ENCODE measurements at regions not wholly inside any gene's neighbourhood (a gene's known extent, or its start where the extent isn't known, plus 50 kb on each side); places are given as distances from the start of the nearest gene placed in this dataset.

DNA sequence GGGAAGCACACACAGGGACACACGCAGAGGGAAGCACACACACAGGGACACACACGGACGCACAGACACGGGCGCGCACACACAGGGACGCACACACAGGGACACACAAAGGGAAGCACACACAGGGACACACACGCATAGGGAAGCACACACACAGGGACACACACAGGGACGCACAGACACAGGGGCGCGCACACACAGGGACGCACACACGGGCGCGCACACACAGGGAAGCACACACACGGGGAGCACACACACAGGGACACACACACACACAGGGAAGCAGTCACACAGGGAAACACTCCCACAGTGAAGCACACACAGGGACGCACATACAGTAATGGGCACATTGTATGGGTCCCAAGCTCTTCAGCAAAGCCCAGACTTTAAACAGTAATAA is 685.3 kb downstream of the TRIML1 start:
- Mint-ChIP-seq H3K27ac (no peak overlapping the region), H3K9me3 (peaks cover 0 to 11% (median 3%) of the 10 kb centered on the region in 11 donors), H3K4me1 (no peaks in the 10 kb centered on the region), H3K4me3 (no peak overlapping the region), H3K27me3 (no peaks in the 10 kb centered on the region), H3K36me3 (no peaks in the 10 kb centered on the region)
- H3K27ac ChIP-seq (ENCODE audit: low read depth, low read length) = no peak overlapping the region
- H3K36me3 ChIP-seq (ENCODE audit: control insufficient read depth in 2 of 3, insufficient read depth in 3 of 3, low read length in 3 of 3) = no peaks in the 10 kb centered on the region
- no peak for DNase-seq
- no peaks in the 10 kb centered on the region for H3K27me3 ChIP-seq (ENCODE audit: control insufficient read depth in 2 of 2, insufficient read depth in 2 of 2, low read length in 2 of 2)
- H3K4me3 ChIP-seq (ENCODE audit: low read length) = no peak overlapping the region
- no peaks in the 10 kb centered on the region for H3K9me3 ChIP-seq (ENCODE audit: control insufficient read depth in 2 of 3, low read length in 3 of 3)
- ATAC-seq = no peak
- H3K4me1 ChIP-seq (ENCODE audit: control insufficient read depth in 2 of 2, insufficient read depth in 2 of 2, low read length in 2 of 2) = no peaks in the 10 kb centered on the region
- ChIA-PET CTCF (no interaction called here), POLR2A (no interaction called here)
- intact Hi-C loops (cut with micrococcal nuclease) = no loop called here

DNA sequence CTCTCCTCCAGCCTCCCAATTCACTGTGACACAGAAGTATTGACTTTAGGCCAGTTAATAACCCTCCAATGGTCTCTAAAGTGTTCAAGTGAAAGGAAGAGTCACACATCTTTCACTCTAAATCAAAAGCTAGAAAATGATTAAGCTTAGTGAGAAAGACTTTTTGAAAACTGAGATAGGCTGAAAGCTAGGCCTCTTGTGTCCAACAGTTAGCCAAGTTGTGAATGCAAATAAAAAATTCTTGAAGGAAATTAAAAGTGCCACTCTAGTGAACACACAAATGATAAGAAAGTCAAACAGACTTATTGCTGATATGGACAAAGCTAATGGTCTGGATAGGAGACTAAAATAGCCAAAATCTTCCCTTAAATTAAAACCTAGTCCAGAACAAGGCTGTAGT is 687.2 kb downstream of the TRIML1 start:
- POLR2A ChIA-PET = no interaction called here
- Histone ChIP-seq H3K27me3 (ENCODE audit: control insufficient read depth in 2 of 2, insufficient read depth in 2 of 2, low read length in 2 of 2) (no peaks in the 10 kb centered on the region), H3K9me3 (ENCODE audit: control insufficient read depth in 2 of 3, low read length in 3 of 3) (no peaks in the 10 kb centered on the region), H3K36me3 (ENCODE audit: control insufficient read depth in 2 of 3, insufficient read depth in 3 of 3, low read length in 3 of 3) (no peaks in the 10 kb centered on the region), H3K4me3 (ENCODE audit: low read length) (no peak overlapping the region), H3K27ac (ENCODE audit: low read depth, low read length) (no peak overlapping the region), H3K4me1 (ENCODE audit: control insufficient read depth in 2 of 2, insufficient read depth in 2 of 2, low read length in 2 of 2) (no peaks in the 10 kb centered on the region)
- Mint-ChIP-seq H3K4me3 (no peak overlapping the region), H3K36me3 (no peaks in the 10 kb centered on the region), H3K4me1 (no peaks in the 10 kb centered on the region), H3K27ac (no peak overlapping the region), H3K9me3 (peaks cover 0 to 16% (median 5%) of the 10 kb centered on the region in 11 donors), H3K27me3 (no peaks in the 10 kb centered on the region)
- no peak for ATAC-seq
- intact Hi-C loops (cut with micrococcal nuclease) = no loop called here
- CTCF ChIA-PET = no interaction called here
- DNase-seq = no peak

- H3K27me3 Mint-ChIP-seq = no peaks in the 10 kb centered on the region
- ChIA-PET CTCF (no interaction called here), POLR2A (no interaction called here)
- Histone ChIP-seq H3K27ac (ENCODE audit: low read depth, low read length) (no peak overlapping the region), H3K9me3 (ENCODE audit: control insufficient read depth in 2 of 3, low read length in 3 of 3) (no peaks in the 10 kb centered on the region), H3K36me3 (ENCODE audit: control insufficient read depth in 2 of 3, insufficient read depth in 3 of 3, low read length in 3 of 3) (no peaks in the 10 kb centered on the region), H3K4me1 (ENCODE audit: control insufficient read depth in 2 of 2, insufficient read depth in 2 of 2, low read length in 2 of 2) (no peaks in the 10 kb centered on the region), H3K4me3 (ENCODE audit: low read length) (no peak overlapping the region), H3K27me3 (ENCODE audit: control insufficient read depth in 2 of 2, insufficient read depth in 2 of 2, low read length in 2 of 2) (no peaks in the 10 kb centered on the region)
- H3K4me3 Mint-ChIP-seq = no peak overlapping the region
- DNase-seq = no peak
- H3K36me3 Mint-ChIP-seq = no peaks in the 10 kb centered on the region
- H3K27ac Mint-ChIP-seq = no peak overlapping the region
- intact Hi-C loops (cut with micrococcal nuclease) = no loop called here
- H3K9me3 Mint-ChIP-seq = peaks cover 0 to 15% (median 4%) of the 10 kb centered on the region in 11 donors
- no peak for ATAC-seq
- H3K4me1 Mint-ChIP-seq = no peaks in the 10 kb centered on the region
These were observed 700.5 kb downstream of the TRIML1 start for GRCh38 chr4:188839704-188840103.

DNA sequence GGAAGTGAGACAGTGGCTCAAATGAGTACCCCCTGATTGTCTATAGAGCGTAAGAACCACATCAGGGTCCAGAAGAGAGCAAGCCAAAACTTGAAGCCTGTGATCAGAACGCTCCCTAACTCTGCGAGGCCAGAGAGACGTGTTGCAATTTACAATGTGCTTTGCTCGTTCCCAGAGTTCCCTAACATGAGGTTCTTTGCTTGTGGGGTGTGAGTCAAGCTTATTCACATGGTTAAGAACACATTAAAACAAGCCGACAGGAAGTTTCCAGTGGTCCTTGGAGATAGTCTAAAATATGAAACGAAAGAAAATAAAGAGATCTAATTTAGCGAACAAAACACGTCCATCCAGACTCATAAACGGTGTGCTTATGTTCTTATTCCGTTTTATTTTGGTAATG is 702.3 kb downstream of the TRIML1 start:
- intact Hi-C loops (cut with micrococcal nuclease) = no loop called here
- DNase-seq (no peak), ATAC-seq (no peak)
- H3K27ac ChIP-seq (ENCODE audit: low read depth, low read length) = no peak overlapping the region
- H3K27me3 ChIP-seq (ENCODE audit: control insufficient read depth in 2 of 2, insufficient read depth in 2 of 2, low read length in 2 of 2) = no peaks in the 10 kb centered on the region
- CTCF ChIA-PET = no interaction called here
- no peak overlapping the region for H3K4me3 ChIP-seq (ENCODE audit: low read length)
- Mint-ChIP-seq H3K9me3 (peaks cover 0 to 22% (median 10%) of the 10 kb centered on the region in 11 donors), H3K4me3 (no peak overlapping the region), H3K27me3 (no peaks in the 10 kb centered on the region), H3K27ac (no peak overlapping the region), H3K36me3 (no peaks in the 10 kb centered on the region), H3K4me1 (no peaks in the 10 kb centered on the region)
- H3K9me3 ChIP-seq (ENCODE audit: control insufficient read depth in 2 of 3, low read length in 3 of 3) = no peaks in the 10 kb centered on the region
- H3K4me1 ChIP-seq (ENCODE audit: control insufficient read depth in 2 of 2, insufficient read depth in 2 of 2, low read length in 2 of 2) = no peaks in the 10 kb centered on the region
- no peaks in the 10 kb centered on the region for H3K36me3 ChIP-seq (ENCODE audit: control insufficient read depth in 2 of 3, insufficient read depth in 3 of 3, low read length in 3 of 3)
- POLR2A ChIA-PET = no interaction called here

DNA sequence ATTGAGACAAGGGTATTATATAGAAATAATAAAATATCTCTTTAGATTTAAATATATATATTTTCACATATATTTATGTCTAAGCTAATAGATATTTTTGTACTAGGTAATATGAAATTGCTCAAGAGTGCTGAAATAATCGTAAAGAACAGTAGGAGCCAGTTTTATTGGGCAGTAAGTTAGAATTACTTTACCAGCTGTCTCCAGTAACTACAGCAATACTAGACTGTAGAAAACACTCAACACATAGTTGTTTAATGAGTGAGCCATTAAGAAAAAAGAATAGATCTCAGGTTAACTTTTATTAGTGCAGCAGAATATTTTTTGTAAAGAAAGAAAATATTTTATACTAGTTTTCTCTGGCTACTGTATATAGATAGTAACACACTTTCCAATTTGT is 715.2 kb downstream of the TRIML1 start:
- Mint-ChIP-seq H3K4me1 (no peaks in the 10 kb centered on the region), H3K36me3 (no peaks in the 10 kb centered on the region), H3K27me3 (no peaks in the 10 kb centered on the region), H3K9me3 (peaks cover 1 to 48% (median 19%) of the 10 kb centered on the region in 11 donors), H3K4me3 (no peak overlapping the region), H3K27ac (no peak overlapping the region)
- DNase-seq (no peak), ATAC-seq (no peak)
- Histone ChIP-seq H3K9me3 (ENCODE audit: control insufficient read depth in 2 of 3, low read length in 3 of 3) (no peaks in the 10 kb centered on the region), H3K4me3 (ENCODE audit: low read length) (no peak overlapping the region), H3K27me3 (ENCODE audit: control insufficient read depth in 2 of 2, insufficient read depth in 2 of 2, low read length in 2 of 2) (no peaks in the 10 kb centered on the region), H3K4me1 (ENCODE audit: control insufficient read depth in 2 of 2, insufficient read depth in 2 of 2, low read length in 2 of 2) (no peaks in the 10 kb centered on the region), H3K27ac (ENCODE audit: low read depth, low read length) (no peak overlapping the region), H3K36me3 (ENCODE audit: control insufficient read depth in 2 of 3, insufficient read depth in 3 of 3, low read length in 3 of 3) (no peaks in the 10 kb centered on the region)
- intact Hi-C loops (cut with micrococcal nuclease) = no loop called here
- POLR2A ChIA-PET = no interaction called here
- CTCF ChIA-PET = no interaction called here

GRCh38 chr4:188858696-188859095 is 719.5 kb downstream of the TRIML1 start:
- CTCF ChIA-PET = no interaction called here
- H3K9me3 Mint-ChIP-seq = peaks cover 3 to 36% (median 17%) of the 10 kb centered on the region in 11 donors
- no peaks in the 10 kb centered on the region for H3K27me3 Mint-ChIP-seq

DNA sequence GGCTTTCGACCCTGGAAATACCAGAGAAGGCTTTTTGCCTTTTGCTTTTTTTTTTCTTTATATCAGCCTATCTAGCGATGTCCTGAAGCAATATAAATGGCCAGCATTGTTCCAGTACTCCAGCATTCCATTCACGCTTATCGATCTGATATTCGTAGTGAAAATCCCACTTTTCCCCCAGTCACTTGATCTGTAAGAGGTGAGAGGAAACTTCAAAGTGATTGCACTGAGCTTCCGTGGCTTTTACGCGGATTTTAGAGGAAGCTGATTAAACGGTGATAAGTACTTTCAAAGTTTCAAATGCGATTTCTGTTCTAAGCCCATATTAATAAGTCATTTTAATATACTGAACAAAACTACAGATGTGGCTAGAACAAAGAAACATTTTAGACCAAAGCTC is 725.5 kb downstream of the TRIML1 start:
- Mint-ChIP-seq H3K4me1 (peaks cover 0 to 1% (median 0%) of the 10 kb centered on the region in 7 donors), H3K27ac (no peak overlapping the region), H3K9me3 (peaks cover 6 to 31% (median 13%) of the 10 kb centered on the region in 11 donors), H3K4me3 (no peak overlapping the region), H3K27me3 (peaks cover 0 to 5% (median 0%) of the 10 kb centered on the region in 5 donors), H3K36me3 (no peaks in the 10 kb centered on the region)
- ATAC-seq (no peak), DNase-seq (no peak)
- H3K27ac ChIP-seq (ENCODE audit: low read depth, low read length) = no peak overlapping the region
- CTCF ChIA-PET = no interaction called here
- H3K27me3 ChIP-seq (ENCODE audit: control insufficient read depth in 2 of 2, insufficient read depth in 2 of 2, low read length in 2 of 2) = no peaks in the 10 kb centered on the region
- intact Hi-C loops (cut with micrococcal nuclease) = no loop called here
- no peak overlapping the region for H3K4me3 ChIP-seq (ENCODE audit: low read length)
- POLR2A ChIA-PET = no interaction called here
- no peaks in the 10 kb centered on the region for H3K4me1 ChIP-seq (ENCODE audit: control insufficient read depth in 2 of 2, insufficient read depth in 2 of 2, low read length in 2 of 2)
- H3K9me3 ChIP-seq (ENCODE audit: control insufficient read depth in 2 of 3, low read length in 3 of 3) = no peaks in the 10 kb centered on the region
- H3K36me3 ChIP-seq (ENCODE audit: control insufficient read depth in 2 of 3, insufficient read depth in 3 of 3, low read length in 3 of 3) = no peaks in the 10 kb centered on the region

More at GRCh38 chr4:188858696-188859095, 719.5 kb downstream of the TRIML1 start:
- no peak overlapping the region for H3K27ac ChIP-seq (ENCODE audit: low read depth, low read length)
- ATAC-seq (no peak), DNase-seq (no peak)
- Mint-ChIP-seq H3K4me1 (no peaks in the 10 kb centered on the region), H3K36me3 (no peaks in the 10 kb centered on the region), H3K27ac (no peak overlapping the region), H3K4me3 (no peak overlapping the region)
- POLR2A ChIA-PET = no interaction called here
- no peaks in the 10 kb centered on the region for H3K4me1 ChIP-seq (ENCODE audit: control insufficient read depth in 2 of 2, insufficient read depth in 2 of 2, low read length in 2 of 2)
- no peaks in the 10 kb centered on the region for H3K9me3 ChIP-seq (ENCODE audit: control insufficient read depth in 2 of 3, low read length in 3 of 3)
- intact Hi-C loops (cut with micrococcal nuclease) = no loop called here
- no peak overlapping the region for H3K4me3 ChIP-seq (ENCODE audit: low read length)
- H3K27me3 ChIP-seq (ENCODE audit: control insufficient read depth in 2 of 2, insufficient read depth in 2 of 2, low read length in 2 of 2) = no peaks in the 10 kb centered on the region
- H3K36me3 ChIP-seq (ENCODE audit: control insufficient read depth in 2 of 3, insufficient read depth in 3 of 3, low read length in 3 of 3) = no peaks in the 10 kb centered on the region
